Activated CD4-positive, CD25-positive, alpha-beta regulatory T cell (primary cell): ENCODE measurements at regions not wholly inside any gene's neighbourhood (a gene's known extent, or its start where the extent isn't known, plus 50 kb on each side); places are given as distances from the start of the nearest gene placed in this dataset.

Experiments
- DNase-seq, 4 experiments: peaks; one replicate each; lab custom pipeline; 2025; lab: John Stamatoyannopoulos, UW

DNA sequence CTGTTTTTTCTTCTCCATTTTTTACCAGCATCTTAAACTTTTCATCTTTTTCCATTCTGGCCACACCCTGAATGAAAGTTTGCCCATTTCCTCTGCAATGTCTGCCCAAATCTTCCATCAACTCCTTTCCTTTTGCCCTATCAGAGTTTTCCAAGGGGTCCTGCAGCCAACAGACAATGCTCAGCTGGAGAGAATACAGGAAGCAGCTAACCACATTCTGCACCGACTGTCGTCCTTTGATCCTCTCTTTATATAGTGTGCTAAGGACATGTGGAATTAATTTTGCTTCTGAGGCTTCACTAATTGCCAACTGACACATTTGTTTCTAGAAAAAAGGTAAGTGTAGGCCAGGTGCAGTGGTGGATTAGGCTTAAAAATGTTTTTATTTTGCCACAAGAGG is 50.5 kb upstream of the DLX2 start:
- DNase-seq = no peak

DNA sequence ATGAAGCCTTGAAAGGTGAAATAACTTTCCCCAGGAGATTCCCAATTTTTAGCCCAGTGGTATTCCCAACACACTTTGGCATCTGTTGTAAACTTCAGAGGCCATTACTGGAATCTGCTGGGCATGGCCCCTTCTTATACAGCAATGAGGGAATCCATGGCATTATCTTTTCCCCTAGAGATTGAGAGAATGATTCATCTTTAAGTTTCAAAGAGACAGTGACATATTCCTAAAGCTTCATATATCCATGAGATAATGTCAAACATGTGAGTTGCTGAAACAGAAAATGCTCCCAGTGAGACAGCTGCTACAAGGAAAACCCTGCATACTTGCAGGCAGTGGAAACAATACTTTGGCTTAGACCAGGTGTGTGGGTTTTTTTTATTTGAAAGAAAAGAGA is 51.1 kb upstream of the DLX2 start:
- DNase-seq = no peak

DNA sequence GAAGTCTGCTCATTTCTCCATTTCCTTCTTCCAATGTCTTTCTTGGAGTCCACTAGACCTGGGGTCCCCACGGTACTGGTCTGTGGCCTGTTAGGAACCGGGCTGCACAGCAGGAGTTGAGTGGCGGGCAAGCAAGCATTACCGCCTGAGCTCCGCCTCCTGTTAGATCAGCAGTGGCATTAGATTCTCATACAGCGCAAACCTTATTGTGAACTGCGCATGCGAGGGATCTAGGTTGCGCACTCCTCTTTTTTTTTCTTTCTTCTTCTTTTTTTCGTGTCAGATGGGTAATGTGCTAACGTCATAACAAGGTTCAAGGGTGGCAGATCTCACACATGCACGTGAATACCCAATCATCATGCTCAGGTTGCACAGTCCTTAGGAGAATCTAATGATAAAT is 53.1 kb upstream of the DLX2 start:
- no peak for DNase-seq

DNA sequence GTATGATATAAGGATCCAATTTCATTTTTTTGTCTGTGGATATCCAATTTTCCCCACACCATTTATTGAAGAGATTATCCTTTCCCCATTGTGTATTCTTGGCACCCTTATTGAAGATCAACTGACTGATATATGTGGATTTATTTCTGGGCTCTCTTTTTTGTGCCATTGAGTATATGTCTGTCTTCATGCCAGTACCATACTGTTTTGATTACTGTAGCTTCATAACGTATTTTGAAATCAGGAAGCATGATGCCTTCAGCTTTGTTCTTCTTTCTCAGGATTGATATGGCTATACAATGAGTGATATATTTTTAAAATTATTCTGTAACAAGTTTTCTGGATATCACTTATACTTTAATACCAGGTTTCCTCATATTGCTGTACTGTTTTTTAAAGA is 58.1 kb upstream of the DLX2 start:
- no peak for DNase-seq

DNA sequence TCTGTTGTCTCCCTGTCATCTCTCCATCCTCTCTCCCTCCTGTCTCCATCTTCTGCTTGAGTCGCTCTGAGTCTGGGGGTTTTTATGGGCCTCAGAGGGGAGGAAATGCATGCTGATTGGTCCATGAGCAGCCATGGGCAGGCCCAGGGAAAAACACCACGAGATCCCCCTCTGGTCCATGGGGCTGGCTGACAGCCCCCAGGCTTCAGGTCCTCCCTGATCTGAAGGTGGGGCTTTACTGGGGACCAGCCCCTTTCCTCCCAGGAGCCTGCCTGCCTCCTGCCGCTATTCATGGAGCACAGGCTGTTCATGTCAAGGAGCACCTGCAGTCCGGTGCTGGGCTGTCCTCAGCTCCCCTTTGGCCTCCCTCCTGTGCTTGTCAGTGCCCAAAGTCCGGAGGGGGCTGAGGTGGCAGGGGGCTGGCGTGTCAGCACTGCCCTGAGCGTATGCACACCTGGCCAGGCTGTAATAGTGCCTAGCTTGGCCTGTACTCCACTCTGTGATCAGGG is 59.6 kb upstream of the DLX2 start:
- DNase-seq = no peak

DNA sequence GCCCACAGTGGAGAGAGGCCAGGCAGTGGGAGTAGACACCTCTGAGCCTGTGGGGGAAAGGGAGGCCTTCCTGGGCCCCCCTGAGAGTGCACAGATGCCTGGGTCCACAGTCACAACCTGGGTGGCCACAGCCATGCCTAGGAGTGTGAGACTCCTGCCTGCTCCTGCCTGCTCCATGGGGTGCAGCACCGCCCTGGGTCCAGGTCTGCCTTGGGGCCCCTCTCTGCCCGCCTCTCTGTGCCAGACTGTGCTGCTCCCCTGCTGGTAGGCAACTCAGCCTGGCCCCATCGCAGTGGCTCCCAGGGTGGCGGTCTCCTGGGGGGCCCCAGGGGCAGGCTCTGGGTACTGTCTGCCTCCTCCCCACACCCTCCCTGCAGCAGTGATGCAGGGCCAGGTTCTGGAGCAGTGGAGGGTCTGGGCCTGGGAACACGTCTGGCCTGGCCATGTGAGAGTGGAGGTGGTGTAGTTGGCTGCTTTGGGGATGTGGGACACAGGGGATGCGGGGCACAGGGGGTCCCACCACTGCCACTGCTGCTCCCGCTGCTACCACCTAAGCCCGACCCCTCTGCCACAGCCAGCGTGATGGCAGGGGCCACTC is 60.1 kb upstream of the DLX2 start:
- DNase-seq = no peak

DNA sequence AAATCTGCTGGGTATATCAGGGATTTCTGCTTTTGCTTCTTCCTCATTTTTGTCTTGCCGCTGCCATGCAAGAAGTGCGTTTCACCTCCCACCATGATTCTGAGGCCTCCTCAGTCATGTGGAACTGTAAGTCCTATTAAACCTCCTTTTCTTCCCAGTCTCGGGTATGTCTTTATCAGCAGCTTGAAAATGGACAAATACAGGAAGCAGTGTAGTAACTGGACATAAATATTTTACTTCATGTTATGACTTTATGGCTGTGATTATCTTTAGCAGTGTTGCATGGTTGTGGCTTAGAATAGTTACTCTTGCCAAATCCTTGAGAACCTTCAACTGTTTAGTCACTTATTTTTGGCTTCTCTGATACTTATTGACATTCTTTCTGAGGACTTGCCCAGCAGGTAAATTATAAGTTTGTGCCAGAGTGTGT is 66.2 kb upstream of the DLX2 start:
- DNase-seq = no peak

DNA sequence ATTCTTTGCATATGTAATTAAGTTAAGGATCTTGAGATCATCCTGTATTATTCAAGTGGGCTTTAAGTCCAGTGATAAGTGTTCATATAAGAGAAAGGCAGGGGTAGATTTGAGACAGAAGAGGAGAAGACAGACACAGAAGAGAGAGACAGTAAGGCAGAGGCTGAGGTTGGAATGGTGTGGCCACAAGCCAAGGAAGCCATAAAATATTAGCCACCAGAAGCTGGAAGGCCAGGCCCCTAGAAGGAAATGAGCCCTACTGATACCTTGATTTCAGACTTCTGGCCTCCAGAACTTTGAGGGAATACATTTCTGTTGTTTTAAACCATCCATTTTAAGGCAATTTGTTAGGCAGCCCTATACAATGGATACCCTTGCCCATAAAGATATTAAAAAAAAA is 66.9 kb upstream of the DLX2 start:
- DNase-seq = no peak

DNA sequence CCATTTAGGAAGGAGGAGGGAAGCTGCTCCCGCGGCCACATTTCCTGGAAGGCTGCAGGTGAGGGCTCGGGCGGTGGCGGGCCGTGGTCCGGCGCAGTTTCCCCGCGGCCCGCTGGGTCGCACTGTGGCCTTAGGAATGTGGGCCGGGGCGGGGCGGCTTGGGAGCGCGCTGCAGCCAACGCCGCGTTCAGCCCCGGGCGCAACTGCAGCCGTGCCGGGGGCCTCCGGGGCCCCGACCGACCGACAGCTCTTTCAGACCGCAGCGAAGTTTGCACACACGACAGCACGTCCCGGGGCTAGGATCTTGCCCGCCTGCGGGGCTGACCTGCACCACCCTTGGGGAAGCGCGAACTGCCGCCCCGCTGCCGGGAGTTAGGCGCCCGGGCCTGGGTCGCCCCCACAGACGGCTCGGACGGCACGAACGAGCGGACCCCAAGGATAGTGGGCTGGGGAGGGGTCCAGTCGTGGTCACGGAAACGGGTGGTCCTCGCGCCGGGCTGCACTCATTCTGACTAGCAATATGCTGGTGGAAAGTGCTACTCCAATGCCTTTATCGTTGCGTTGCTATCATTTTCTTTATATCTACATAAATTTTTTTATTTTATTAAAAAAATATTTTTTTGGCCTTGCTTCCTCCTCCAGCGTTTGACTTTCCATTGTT is 69.9 kb upstream of the DLX2 start:
- peak; percentile 17 to 49 (median 30) for DNase-seq

DNA sequence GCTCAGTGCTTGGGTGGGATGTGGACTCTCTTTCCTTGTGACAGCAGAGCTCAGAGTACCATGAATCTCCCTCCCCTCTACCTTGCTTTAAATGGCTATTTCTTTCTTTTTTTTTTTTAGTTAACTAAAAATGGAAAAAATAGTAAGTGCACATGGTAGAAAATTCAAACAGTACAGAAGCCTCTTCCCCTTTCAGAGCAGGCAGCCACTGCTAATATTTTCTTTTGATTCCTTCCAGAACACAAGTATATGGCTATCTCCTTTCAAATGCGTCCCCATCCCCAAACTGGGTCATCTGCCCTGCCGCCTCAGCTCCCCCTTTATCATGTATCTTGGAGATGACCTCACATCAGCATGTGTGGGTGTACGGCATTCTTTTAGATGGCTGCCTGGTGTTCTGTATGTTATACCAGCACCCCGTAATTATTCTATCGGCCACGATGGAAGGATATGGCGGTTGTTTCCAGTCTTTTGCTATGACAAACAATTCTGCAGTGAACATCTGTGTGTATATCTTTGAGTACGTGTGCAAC is 70.5 kb upstream of the DLX2 start:
- DNase-seq = no peak

DNA sequence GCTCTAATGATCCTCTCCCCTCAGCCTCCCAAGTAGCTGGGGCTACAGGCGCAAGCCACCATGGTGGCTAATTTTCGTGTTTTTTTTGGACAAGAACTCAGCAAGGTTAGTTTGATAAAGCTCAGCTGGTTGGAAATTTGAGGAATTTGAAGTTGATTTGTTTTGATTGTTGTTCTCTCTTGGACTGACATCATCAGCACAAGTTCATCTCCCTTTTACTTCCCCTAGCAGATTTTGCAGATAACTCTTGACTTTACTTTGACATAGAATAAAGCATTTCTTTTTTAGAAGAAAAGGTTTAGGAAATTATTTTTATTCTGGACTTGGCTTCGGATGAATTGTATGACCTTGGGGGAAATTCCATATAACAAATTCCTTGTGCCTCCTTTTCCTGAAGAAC is 74.9 kb upstream of the DLX2 start:
- DNase-seq = no peak

DNA sequence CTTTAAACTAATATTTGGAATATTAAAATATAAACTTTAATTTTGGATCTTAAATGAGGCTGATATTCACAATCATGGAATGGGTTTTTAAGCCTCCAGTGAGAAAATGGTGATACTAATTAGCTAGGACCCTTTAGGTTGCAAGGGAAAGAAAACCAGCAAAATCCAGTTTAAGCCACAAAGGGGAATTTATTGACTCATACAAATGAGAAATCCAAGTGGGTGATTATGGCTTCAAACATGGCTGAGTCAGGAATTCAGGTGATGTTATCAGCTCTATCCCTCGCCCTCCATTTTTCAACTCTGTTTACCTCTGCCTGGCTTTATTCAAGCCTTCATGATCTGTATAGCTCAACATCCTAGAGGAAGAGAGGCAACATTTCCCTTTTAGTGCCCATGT is 75.3 kb upstream of the DLX2 start:
- DNase-seq = no peak

DNA sequence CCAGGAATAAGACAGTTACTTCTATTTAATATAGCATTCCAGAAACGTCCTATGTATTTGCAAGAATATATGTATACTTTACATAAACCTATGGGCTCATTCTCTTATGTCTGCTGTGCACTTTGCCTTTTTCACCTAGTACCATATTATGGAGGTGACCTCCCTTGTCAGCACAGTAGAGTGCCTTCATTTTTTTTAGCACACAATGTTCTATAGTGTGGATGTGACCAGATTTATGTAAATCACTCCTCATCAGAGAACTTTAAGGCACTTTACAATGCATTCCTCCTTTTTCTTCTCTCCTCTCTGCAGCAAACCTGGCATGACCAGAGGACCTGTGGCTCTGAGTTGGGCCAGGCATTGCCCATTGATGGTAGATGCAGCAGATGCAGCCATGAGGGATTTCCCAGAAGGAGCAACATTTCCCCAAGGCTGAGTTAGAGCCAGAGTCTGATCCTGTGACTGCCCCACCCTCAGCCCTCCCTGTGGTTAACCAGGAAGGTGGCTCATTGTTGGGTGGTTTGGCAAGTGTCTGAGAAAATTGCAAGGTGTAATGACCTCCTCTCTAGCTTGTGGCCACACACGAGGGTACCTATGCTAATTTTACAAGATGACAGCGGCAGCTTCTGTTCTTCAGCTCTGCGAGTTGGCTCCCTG is 76.5 kb upstream of the DLX2 start:
- DNase-seq = no peak

DNA sequence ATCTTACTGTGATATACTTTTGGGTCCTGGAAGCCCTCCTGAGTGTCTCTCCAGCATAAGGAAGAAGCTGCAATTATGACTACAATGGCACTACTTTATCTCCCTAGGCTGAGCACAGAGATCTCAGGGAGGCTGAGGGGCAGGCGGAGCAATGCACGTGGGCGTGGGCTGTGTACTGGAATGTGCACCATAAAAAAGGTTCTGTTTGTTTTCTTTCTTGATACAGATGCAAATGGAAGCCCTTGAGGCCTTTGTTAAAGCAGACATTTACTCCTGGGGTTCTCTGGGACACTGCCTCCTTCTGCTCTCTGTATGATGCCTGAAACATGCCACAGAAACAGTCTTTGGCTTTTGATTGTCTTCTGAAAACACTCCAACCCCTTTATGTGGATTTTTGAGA is 79.1 kb upstream of the DLX2 start:
- no peak for DNase-seq

DNA sequence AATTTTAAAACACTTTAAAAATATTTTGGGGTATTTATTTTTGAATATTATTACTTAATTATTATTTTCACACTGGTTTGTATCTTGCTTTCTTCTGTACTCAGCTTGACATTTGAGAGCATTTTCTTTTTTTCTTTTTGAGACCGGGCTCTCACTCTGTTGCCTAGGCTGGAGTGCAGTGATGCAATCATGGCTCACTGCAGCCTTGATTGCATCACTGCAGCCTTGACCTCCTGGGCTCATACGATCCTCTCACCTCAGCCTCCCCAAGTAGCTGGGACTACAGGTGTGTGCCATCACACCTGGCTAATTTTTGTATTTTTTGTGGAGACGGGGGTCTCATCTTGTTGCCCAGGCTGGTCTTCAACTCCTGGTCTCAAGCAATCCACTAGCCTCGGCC is 79.9 kb upstream of the DLX2 start:
- no peak for DNase-seq

DNA sequence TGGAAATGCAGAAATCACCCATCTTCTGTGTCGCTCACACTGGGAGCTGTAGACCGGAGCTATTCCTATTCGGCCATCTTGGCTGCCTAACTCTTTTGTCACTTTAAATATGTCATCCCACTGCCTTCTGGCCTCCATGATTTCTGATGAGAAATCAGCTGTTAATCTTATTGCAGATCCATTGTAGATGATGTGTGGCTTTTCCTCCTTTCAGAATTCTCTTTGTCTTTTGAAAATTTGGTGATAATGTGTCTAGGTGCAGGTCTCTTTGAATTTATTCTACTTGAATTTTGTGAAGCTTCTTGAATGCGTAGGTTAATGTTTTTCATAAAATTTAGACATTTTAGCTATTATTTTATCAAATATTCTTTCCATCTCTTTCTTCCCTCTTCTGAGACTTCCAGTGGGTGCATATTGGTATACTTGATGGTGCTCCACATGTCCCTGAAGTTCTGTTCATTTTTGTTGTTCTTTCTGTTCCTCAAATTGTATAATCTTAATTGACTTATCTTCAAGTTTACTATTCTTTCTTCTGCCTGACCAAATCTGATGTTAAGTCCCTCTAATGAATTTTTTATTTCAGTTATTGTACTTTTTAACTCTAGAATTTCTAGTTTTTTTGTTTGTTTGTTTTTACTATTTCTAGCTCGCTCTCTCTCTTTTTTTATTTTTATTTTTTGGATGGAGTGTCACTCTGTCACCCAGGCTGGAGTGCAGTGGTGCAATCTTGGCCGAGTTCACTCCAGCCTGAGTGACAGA is 90.8 kb upstream of the DLX2 start:
- DNase-seq = no peak

DNA sequence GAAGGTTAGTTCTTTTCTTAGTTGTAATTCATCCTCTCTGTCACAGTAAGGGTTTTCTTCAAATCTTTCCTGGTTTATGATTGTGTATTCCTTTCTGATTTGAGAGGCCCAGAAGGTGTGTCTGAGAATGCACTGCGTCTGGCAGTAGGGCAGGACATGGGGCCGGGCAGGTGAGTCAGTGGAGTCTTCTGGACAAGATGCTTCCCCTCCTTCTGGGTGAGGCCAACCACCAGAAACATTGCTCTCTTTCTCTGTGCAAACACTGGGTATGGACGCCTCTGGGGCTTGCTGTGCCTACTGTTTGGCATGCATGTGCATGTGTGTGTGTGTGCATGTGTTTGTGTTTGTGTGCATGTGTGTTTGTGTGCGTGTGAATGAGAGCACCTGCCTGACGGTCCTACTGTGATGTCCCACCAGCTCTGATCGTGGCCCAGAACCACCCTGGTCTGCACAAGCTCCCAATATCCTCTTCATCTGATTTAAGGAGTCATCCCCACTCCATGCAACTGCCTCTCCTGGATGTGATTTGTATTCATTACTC is 93.2 kb upstream of the DLX2 start:
- no peak for DNase-seq

DNA sequence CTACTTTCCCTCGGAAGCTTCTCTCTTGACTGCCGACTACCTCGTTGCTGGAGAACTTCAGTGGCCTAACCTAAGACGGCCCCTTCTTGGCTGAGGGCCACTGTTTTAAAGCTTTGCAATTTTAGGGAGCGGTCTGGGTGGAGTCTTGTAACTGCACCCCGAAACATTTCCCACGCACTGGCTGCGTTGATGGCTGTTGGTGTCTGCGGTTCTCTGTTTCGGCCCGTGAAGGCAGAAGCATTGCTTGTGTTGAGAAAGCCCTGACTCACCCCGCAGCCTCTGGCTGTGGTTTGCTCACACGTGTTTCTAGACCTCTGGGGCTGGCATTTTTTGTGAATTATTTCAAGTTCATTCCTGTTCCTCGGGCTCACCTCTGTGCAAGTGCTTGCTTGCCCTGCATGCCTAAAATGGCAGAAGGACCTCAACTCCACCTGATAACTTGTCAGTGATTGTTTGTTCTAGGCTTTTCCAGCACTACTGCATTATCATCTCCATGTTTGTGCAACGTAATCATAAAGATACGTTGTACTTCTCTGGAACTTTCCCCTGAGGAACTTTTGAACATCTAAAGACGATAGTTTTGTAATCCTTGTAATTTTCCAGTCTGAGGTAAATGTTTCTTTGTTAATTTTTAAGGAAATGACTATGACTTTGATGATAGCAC is 94.2 kb upstream of the DLX2 start:
- DNase-seq = no peak

DNA sequence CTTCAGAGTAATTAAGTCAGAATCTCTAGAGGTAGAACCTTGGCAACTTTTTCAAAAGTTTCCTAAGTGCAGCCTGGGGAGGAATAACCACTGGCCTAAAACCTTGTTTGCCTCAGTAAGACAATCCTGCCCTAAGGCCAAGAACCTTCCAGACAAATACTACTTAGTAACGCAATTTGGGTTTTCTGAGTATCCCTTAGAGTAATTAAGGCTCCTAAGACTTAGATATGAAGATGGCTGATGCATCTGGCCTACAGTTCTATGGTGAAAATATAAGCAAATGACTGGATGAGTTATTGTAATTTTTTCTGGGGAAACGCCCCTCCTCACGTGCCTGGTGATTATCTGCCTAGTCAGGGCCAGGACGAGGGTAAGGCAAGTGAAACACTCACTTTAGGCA is 95.7 kb upstream of the DLX2 start:
- no peak for DNase-seq

DNA sequence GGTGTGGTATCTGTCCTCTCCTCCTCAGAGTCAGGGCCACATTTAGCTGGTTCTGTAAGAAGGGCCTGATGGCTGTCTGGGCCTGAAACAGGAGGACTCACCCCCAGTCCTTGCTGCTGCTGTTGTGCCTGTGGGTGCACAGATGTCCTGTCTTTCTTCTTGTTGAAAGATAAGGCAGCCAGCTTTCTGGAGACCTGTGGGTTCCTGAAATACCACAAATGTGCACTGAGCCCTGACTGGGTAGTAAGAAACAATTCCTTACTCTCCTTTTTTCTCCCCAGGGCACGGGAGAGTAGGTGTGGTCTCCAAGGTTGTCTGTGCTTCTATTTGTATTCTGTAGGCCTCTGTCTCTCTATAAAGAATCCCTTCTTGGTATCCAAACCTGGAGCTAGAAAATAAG is 96.2 kb upstream of the DLX2 start:
- no peak for DNase-seq

DNA sequence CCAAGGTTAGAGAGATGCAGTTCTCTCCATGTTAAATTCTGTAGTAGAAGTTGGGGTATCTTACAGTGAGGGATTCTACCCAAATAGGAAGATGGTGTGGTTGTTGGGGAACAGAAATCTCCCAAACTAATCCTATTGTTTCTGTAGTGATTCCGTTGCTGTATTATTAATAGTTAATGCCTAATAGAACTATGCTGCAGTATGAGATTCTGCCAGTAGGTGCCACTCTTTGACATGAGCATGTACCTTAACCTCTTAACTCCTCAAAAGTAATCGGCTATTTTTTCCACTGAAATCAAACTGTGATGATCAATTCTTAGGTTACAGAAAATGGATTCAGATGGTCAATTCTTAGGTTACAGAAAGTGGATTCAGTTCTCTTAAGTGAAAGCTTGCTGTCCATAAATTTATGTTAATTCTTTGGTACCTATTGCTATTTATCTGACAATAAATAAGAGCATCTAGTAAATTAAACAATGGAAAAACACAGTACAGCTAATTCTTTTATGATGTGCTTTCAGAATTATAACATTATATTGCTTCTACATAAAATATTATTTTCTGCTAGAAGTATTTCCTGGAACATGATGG is 97.9 kb upstream of the DLX2 start:
- no peak for DNase-seq
